HG03135 (cell line): ENCODE measurements at regions not wholly inside any gene's neighbourhood (a gene's known extent, or its start where the extent isn't known, plus 50 kb on each side); places are given as distances from the start of the nearest gene placed in this dataset.

Experiments used
- ATAC-seq: cut with Tn5 transposase; IDR thresholded peaks from one replicate; pipeline ENCODE4 v1.9.1; 2021; ENCODE audit warnings: mild to moderate bottlenecking, moderate library complexity; ENCODE audit not compliant: unreplicated experiment

- ATAC-seq = no peak
Observed at GRCh38 chr6:169048185-169048864, 205.3 kb downstream of the THBS2 start.

- ATAC-seq = no peak
Observed at GRCh38 chr6:169047345-169047744, 206.3 kb downstream of the THBS2 start.

GRCh38 chr6:169046483-169047192 lies 207.0 kb downstream of the THBS2 start:
- ATAC-seq = no peak

GRCh38 chr6:169046021-169046420 lies 207.6 kb downstream of the THBS2 start:
- no peak for ATAC-seq

- ATAC-seq = no peak
Observed at GRCh38 chr6:169045486-169045885, 208.2 kb downstream of the THBS2 start.

GRCh38 chr6:169044381-169045230 lies 209.0 kb downstream of the THBS2 start:
- ATAC-seq = no peak

GRCh38 chr6:169042061-169042460 lies 211.6 kb downstream of the THBS2 start:
- ATAC-seq = no peak

- ATAC-seq = no peak
Observed at GRCh38 chr6:169041078-169041477, 212.6 kb downstream of the THBS2 start.

- ATAC-seq = no peak
Observed at GRCh38 chr6:169038691-169039090, 215.0 kb downstream of the THBS2 start.

GRCh38 chr6:169035385-169036240 lies 218.0 kb downstream of the THBS2 start:
- ATAC-seq = no peak

- ATAC-seq = no peak
Observed at GRCh38 chr6:169034516-169035167, 219.0 kb downstream of the THBS2 start.

- no peak for ATAC-seq
Observed at GRCh38 chr6:169029861-169030260, 223.8 kb downstream of the THBS2 start.

- ATAC-seq = no peak
Observed at GRCh38 chr6:169028343-169028742, 225.3 kb downstream of the THBS2 start.

- no peak for ATAC-seq
Observed at GRCh38 chr6:169026175-169026574, 227.5 kb downstream of the THBS2 start.

GRCh38 chr6:169024047-169024660 lies 229.5 kb downstream of the THBS2 start:
- ATAC-seq = no peak

- no peak for ATAC-seq
Observed at GRCh38 chr6:169023161-169023874, 230.3 kb downstream of the THBS2 start.

GRCh38 chr6:169022079-169022478 lies 231.6 kb downstream of the THBS2 start:
- ATAC-seq = no peak

- no peak for ATAC-seq
Observed at GRCh38 chr6:169020821-169021220, 232.8 kb downstream of the THBS2 start.
